ENCODE measurements at regions not wholly inside any gene's neighbourhood (a gene's known extent, or its start where the extent isn't known, plus 50 kb on each side); places are given as distances from the start of the nearest gene placed in this dataset.

DNA sequence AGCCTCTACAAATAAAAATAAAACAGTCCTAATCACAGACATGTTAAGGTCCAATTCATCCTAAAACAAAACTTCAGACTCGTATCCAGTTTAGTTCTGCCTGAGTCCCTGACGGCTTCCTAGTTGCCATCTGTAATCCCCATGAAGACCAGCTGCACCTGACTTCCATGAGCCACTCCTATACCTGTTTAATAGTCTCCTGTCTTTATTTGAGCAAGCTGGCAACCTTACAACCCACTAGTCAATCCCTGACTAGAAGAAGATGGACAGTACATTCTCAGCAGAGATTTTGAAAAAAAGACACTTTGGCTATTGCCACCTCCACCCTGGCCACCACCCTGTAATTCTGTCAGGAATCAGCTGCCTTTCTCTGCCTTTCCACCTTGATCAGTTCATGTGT lies 197.7 kb downstream of the HIBADH start:
- no peak for DNase-seq

- DNase-seq = no peak
These were observed 196.0 kb downstream of the HIBADH start for GRCh38 chr7:27466703-27467102.

DNA sequence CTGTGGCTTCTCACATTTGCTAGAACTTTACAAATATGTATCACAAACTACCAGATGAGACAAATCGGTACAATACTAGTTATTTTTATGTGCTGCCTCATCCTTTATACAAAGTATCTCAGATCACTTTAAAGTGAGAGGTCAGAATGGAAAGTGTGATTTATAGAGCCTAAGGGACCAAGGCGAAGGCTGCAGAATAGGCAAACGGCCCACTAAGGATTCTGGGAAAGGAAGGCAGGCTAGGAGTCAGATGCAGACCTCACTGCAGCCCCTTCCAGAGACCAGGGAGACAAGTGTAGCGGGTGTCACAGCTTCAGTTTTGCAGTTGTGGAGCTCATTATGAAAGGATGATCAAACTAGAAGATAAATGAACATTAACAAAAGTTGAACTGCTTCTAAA lies 190.6 kb downstream of the HIBADH start:
- DNase-seq = no peak
